ENCODE measurements at regions not wholly inside any gene's neighbourhood (a gene's known extent, or its start where the extent isn't known, plus 50 kb on each side); places are given as distances from the start of the nearest gene placed in this dataset.
"Not testable (repeated sequence)": the region's sequence is repeated elsewhere in the genome, so short reads cannot be mapped to it uniquely, and the experiment has no call there.

DNA sequence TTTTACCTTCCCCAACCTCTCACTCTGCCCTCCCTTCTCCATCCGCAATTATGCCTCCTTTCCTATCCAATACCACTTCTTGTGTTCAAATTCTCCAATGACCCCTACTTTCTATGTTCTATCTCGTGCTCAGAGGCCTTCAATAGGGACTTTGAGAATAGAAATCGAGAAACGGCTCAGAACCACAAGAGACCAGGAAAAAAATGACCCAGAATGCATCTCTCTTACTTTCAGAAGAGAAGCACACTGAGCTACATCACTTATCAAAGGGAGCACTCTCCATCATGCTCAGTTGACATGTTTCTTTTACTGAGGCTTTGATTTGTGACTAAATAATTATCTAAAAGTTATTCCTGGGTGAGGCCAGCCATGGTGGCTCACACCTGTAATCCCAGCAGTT is 162.4 kb upstream of the PRICKLE2 start:
- DNase-seq = no peak

DNA sequence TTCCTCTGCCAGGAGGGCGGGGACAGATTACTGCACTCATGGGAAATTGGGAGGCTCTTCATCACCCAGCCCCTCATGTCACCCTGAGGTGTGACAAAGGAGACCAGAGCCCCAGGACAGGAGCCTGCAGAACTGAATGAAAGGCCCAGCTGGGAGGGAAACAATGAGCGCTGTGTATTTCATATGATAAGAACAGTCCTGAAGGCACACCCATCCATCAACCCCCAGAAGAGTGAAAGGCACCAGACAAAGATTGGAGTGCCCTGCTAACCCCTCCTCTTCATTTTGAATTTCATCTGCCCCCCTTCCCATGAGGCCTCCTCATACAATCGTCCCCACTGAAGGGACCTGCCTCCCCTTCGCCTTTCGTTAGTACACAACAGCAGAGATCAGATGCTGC is 160.0 kb upstream of the PRICKLE2 start:
- DNase-seq = no peak

DNA sequence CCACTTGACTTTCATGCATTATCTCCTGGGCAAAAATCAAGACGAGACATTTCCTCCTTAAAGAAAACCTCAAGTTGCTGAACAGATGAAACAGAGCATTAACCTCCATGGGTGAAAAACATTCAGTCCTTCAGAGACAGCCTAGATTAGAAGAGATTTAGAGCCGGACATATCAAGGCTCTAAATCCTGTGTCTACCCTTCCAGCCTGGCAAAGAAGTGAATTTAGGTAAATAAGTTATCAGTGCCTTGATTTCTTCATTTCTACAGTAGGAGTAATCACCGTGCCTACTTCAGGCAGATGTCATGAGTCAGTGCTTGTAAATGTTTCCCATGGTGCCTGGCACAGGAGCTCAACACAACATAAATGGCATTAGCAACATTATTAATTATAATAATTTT is 159.3 kb upstream of the PRICKLE2 start:
- DNase-seq = no peak

DNA sequence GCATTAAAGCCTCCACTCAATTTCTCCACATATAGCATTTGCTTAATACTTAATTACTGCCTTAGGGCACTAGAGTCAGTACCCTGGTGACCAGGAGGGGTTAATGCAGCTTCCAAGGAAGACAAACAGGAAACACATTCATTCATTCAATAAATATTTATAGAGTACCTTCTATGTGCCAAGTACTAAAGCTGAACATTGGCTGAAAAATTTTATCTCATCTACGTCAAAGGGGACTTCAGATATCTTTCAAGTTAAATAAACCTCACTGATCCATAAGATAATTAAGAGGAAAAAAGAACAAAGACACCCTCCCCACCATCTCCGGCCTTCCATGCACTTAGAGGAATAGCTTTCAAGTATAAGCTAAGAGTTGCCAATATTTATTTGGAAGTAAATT is 156.9 kb upstream of the PRICKLE2 start:
- DNase-seq = no peak

DNA sequence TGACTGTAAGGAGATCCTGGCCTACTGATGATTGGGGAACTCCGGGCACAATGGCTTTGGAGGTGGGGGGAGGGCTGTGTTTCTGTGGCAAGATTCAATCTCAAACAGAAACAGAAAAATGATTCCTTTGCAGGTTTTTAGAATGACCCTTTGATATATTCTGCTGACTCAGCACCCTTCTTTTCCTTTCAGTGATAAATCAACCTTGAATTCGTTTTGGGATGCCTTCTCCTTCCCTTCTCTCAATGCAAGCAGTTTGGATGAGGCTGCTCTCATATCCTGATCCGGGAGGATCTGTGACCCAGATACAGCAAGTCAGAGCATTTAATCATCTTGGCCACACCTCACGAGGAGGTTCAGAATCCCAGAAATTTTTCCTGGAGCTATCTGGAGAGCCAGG is 156.1 kb upstream of the PRICKLE2 start:
- DNase-seq = no peak

DNA sequence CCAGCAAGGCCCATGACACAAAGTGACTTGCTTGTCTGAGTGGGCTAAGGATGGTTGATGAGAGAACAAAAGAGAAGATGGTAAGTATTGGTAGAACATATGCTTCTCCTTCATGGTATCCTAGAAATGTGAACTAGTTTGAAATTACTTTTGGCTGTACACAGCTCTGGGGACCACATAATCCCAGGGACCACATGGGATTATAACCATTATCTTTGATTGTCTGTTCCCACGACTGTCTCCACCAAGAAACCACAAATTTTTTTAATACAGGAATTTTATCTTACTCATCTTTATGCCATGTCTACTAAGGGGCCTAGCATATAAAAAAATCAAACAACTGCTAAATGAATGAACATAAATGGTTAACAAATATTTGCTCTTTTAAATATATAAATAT is 155.3 kb upstream of the PRICKLE2 start:
- no peak for DNase-seq

DNA sequence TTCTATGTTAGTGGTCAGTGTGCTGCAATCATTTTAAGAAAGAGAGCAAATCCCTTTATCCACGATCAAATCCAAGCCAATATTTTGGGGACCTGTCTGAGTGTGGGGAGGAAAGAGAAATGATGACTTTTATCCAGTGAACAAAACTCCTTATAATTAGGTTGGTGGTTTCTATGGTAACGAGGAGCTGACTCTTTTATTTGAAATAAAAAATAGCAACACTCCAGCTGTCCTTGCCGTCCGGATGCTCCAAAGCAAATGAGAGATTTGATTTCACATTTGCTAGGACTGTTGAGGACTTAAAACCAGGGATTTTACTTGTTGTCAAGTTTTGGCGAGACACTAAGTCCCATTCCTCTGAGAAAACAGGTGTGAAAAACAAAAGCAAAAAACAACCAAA is 154.0 kb upstream of the PRICKLE2 start:
- no peak for DNase-seq

DNA sequence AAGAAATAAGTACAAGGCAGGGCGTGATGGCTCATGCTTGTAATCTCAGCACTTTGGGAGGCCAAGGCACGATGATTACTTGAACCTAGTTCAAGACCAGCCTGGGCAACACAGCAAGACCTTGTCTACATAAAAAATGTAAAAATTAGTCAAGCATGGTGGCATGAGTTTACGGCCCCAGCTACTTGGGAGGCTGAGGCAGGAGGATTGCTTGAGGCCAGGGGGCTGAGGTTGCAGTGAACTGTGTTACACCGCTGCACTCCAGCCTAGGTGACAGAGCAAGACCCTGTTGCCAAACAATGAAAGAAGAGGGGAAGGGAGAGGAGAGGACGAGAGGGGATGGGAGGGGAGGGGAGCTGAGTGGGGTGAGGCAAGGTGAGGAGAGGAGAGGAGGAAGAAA is 152.7 kb upstream of the PRICKLE2 start:
- DNase-seq = no peak

DNA sequence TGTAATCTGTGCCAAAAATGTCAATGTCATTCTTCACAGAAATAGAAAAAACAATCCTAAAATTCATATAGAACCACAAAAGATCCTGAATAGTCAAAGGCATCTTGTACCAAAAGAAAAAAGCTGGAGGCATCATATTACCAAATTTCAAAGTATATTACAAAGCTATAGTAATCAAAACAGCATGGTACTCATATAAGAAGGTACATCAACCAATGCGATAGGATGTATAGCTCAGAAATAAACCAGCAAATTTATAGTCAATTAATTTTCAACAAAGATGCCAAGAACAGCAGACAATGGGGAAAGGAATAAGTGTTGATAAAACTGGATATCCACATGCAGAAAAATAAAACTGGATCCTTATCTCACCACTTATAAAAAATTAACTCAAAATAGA is 150.5 kb upstream of the PRICKLE2 start:
- no peak for DNase-seq

DNA sequence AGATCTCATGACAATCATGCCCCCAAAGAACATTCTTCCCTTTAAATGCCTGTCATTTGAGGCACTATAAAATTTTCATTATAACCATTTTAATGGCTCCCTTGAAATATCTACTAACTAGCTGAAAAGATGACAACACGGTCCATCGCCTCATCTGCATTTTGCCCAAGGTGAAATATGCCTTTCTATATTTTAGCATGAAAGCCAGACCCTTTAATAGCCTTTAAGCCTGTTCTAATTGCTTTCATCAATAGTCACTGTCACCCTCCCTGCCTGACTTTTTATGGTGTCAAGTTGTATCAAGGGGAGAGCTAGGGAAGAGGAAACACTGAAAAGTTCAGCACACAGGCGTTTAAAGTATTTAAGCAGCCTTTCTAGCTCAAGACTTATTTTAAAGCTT is 144.1 kb upstream of the PRICKLE2 start:
- no peak for DNase-seq

DNA sequence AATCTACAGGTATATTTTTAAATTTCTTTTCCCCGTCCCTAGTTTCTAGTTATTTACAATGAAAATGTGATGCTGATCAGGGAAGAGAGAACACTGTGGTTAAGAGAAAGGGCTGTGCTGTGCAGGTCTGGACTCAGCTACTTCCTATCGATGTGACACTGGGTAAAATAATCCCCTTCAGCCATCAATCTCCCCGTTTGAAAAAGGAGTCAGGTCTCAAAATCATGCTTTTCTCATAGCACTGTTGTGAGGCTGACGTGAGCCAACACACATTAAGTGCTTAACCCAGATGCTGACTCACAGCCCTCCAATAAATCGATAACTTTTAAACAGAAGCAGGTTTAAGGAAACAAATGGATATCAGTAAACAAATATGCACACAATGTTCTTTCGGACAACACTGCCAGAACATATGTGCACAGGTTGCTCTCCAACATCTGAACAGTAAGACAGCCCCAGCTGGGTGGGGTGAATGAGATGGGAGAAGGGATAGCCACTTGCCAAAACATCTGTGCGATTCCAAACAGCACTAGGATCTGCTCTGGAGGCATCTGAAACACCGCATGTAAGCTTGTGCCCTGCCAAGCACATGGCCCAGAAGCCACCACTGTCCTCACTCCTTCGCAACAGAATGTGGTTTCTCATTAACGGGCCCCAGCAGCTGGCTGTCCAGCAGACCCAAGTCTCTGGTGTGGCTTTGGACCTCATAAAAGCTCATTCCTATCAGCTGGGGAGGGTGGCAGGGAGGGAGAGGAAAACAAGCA is 143.2 kb upstream of the PRICKLE2 start:
- DNase-seq = peak; percentile 40

DNA sequence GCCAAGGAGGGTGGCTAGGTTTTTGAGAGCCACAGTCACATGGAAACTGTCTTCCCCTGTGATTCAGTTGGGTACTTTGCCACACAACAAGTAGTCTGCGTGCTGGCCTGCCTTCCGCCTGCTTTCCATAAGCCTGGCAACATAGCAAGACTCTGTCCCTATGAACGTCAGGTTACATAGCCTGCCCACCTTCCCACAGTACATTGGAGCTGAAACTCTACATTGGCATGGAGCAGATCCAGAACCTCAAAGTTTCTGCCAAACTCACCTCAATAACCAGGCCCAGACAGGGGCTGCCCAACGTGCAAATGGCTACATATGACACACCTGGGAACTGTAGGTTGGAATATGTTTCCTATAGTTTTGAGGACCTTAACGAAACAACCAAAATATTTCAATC is 140.6 kb upstream of the PRICKLE2 start:
- DNase-seq = no peak

DNA sequence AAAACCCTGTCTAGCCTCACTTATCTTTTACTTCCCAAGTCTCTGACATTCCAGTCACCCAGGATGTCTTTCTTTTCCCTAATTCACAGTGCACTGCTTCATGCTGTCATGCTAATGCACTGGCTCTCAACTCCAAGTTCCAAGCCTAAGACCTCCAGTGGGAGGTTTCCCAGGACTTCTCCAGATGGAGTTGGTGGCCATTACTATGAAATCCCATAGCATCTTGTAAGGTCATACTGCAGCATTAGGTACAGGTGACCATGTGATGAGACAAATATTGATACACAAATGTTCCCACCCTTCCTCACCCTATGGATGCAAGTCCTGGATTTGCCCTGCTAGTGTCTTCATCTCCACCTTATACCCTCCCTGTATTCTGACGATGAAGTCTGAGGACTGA is 138.6 kb upstream of the PRICKLE2 start:
- no peak for DNase-seq

DNA sequence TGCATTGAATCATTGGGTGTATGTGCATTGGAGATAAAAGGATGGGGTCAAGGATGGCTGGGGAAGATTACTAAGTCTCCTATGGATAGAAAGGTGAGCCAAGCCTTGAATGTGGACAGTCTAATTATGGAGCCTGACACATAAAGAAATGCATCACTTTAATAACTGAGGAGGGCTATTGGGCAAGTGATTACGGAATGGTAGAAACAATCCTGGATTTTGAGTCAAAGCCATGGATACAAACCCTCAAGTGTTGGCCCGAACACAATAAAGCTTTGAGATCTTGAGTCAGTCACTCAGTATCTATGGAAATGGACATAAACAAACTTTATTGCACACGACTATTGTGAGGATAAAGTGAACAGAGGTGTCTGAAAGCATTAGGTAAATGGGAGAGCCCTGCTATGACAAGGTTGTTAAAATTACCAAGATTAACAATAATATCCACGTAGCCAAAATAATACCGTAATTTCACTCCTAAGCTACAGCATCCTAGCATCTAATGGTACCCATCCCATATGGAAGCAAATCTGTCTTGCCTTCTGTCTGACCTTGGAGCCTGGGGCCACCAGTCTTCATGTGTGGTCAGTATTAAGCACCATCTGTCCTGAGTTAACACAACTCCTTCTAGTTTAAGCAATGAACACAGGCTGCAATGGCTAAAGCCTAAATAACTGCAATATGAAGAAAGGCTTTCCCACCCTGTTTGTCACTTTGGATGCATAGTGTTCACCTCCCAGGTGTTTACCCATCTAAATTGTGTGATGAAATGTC is 136.9 kb upstream of the PRICKLE2 start:
- no peak for DNase-seq

DNA sequence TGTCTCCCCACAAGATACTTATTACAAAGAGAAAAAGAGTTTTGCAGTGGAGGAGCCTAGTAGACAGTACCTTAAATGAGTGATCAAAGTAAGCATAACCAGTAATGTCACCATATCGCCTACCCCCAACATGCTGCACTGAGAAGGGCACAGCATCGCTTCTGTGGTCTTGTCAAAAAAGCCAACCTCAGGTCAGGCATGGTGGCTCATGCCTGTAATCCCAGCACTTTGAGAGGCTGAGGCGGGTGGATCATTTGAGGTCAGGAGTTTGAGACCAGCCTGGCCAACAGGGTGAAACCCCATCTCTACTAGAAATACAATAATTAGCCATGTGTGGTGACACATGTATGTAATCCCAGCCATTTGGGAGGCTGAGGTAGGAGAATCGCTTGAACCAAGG is 135.8 kb upstream of the PRICKLE2 start:
- DNase-seq = not testable (repeated sequence)

DNA sequence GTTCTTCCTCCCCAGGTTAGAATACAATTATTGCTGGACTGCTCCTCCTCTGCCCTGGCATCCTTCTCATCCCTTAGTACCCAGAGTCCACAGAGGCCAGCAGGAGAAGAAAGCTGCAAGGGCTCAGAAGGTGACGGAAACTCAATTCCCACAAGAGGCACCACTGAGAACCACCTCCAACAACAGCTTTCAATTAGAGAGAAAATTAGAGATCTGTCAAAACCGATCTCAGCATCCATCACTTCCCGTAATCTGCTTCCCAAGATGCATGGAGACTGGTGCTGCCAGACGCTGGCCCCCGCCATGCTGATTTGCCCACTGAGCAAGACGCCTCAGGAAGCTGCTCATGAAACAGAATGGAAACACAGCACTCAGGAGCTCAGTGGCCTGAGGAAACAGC is 135.0 kb upstream of the PRICKLE2 start:
- no peak for DNase-seq

DNA sequence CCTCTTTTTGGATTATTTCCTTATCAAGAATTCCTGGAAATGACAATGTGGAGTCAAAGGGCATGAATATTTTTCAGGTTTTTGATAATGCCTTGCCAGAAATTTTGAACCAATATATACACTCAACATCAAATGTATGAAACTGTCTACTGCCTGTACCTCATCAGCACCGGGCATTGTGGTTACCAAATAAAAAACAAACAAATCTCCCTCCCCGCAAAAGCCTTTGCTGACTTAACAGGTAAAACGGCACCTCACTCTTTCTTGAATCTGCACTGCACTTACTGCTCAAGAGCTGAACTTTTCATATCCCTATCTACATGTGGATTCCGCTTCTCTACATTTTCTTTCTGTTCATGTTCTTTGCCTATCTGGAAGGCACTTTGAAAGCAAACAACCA is 134.5 kb upstream of the PRICKLE2 start:
- no peak for DNase-seq

DNA sequence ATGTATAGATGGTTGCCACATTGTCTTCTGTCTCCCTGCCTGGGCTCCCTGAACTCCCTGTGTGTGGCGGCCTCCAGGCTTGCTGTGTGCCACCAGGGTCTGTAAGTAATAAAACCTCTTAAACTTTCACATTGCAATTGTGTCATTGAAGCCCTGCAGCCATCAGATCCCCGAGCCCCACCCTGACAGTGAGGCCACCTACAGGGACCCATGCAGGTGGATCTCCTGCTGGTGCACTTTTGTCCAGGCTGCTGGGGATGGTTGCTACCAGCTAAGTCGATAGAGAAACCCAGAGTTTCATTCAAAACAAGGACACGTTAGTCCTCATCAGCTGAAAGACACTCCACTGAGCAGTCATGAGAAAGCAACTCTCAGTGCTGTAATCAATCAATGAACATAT is 133.6 kb upstream of the PRICKLE2 start:
- no peak for DNase-seq

DNA sequence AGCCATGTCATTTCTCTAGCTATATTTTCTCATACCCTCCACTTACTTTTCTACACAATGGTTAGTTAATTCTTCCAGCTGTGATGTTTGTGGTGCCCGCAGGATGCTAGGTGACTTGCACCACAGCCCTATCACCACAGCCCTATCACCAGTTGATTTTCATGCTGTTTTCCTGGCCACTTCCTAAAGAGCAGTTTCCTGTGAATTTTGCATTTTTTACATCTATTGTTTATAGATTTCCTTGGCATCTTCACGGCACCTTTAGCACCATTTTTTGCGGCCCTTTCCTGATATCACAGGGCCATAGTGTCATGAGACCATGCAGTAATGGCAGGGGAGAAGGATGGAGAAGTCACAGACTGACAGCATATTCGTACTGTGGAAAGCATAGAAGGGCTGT is 132.9 kb upstream of the PRICKLE2 start:
- no peak for DNase-seq

DNA sequence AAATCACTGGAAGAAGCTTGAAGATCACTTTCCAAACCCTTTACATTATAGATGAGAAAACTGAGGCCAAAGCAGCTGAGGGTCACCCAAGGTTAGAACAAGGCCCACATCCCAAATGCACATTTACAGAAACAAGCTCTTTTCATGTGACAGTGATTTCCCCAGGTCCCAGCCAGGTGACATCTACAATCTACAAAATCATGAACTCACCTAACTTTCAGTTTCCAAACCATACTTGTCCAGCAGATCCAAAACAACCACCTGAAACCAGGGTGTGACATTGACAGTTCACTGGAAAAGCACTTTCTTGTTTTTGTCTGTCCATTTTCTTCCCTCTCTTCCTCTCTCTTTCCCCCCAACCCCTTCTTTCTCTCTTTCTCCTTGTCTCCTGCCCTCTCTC is 132.2 kb upstream of the PRICKLE2 start:
- DNase-seq = no peak

DNA sequence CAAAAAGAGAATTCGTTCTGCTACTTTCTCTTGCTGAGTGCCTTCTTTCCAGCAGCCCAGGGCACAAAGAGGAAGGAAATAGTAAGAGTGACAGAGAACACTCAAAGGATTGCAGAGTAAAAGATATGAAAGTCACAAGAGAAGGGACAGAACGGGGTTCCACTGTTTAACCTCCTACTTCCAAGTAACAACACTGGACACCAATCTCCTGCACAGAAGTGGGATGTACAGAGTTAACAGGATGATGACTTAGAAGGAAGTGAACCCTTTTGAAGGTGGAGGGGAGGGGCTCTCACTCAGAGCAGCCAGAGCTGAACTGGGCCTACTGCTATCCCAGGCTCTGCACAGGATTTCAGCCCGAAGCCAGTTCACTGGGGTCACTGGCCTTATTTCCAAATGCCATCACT is 130.1 kb upstream of the PRICKLE2 start:
- no peak for DNase-seq

DNA sequence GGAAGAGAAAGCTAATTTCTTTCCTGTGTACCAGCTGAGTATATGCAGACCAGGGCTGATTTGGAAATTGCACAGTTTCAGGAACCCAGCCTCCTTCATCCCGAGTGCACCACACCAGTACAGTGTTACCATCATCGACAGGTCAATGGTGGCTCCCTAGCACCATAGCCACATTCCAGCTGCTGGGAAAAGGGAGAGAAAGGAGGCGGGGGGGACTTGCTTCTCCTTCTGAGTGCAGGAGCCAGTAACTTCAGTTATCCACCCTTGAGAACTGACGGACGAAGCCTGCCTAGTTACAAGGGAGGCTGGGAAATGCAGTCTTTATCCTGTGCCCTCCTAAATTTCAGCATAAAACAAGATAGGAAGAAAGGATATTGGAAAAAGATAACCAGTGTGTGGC is 129.7 kb upstream of the PRICKLE2 start:
- DNase-seq = no peak

DNA sequence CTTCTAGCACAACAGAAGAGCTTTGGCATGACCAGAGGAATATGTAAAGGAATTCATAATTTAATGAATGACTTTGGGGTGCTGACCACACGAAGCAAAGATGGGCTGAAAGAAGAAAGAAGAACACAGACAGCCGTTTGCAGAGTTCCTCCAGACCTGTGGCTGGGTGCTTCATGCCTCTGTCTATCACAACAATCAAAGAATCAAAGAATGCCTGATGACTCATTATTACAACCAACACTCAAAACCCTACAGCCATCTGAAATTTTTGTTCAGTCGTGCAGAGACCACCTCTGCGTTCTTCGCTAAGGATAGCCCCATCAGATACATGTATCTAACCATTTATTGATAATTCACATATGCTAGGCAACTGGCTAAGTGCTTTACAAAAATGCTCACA is 129.0 kb upstream of the PRICKLE2 start:
- DNase-seq = no peak

DNA sequence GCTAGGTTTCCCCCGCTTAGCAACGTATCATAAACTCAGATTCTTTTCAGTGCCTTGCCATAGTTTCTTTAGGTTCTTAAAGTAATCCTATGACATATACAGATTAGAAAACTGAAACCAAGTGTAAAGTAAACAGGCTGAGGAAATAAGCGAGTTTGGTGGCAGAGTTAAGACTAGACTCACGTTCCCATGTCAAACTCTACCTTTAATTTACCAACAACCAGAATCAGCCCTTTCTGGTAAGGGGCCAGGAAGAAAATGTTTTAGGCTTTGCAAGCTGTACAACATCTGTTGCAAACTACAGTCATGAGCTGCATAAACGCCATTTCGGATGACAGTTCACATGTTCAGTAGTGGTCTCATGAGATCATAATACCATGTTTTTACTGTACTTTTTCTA is 128.0 kb upstream of the PRICKLE2 start:
- DNase-seq = peak; percentile 59

DNA sequence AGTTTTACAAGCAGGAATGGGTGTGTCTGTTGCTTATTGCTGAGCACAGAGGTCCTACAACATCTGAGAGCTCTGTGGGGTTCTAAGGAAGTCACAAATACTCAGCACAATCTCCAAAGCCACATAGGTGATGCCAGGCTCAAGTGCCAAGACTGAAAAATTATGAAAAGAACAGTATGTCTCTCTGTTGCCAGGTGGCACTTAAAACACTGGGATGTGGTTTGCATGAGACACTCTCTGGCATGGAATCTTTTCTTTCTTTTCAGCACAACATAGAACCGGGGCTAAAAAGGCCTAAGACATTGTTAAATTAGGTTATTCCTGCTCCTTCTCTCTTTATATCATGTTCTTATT is 127.3 kb upstream of the PRICKLE2 start:
- DNase-seq = no peak
